Loucy (cell line): ENCODE measurements at regions not wholly inside any gene's neighbourhood (a gene's known extent, or its start where the extent isn't known, plus 50 kb on each side); places are given as distances from the start of the nearest gene placed in this dataset.
"Not testable (repeated sequence)": the region's sequence is repeated elsewhere in the genome, so short reads cannot be mapped to it uniquely, and the experiment has no call there.

Source experiments
- H2AFZ ChIP-seq: fragments of 200-600 bp; sonication (generic); 2 replicates; pipeline ENCODE4 v1.6.0; 2016; ENCODE audit warnings: antibody characterized with exemption, mild to moderate bottlenecking, low read length, moderate library complexity
- H3F3A ChIP-seq: fragments of 200-600 bp; 2 replicates; pipeline ENCODE4 v1.6.0; 2016; ENCODE audit warnings: antibody characterized with exemption, low read depth, mild to moderate bottlenecking
- H3K27me3 ChIP-seq: fragments of 200-600 bp; sonication (generic); 2 replicates; pipeline ENCODE4 v1.6.1; 2014; ENCODE audit warnings: low read length, mild to moderate bottlenecking; ENCODE audit not compliant: insufficient read depth, poor library complexity, severe bottlenecking
- H3K36me3 ChIP-seq: fragments of 200-600 bp; sonication (generic); 2 replicates; pipeline ENCODE4 v1.6.1; 2016; ENCODE audit warnings: low read length; ENCODE audit not compliant: insufficient read depth
- H3K4me1 ChIP-seq: fragments of 200-600 bp; sonication (generic); 2 replicates; pipeline ENCODE4 v1.5.1; 2014; ENCODE audit warnings: low read length, mild to moderate bottlenecking; ENCODE audit not compliant: insufficient read depth, poor library complexity, severe bottlenecking
- H3K4me2 ChIP-seq: fragments of 200-600 bp; sonication (generic); 2 replicates; pipeline ENCODE4 v1.6.0; 2014; ENCODE audit warnings: antibody characterized with exemption, low read length, low read depth, mild to moderate bottlenecking; ENCODE audit not compliant: poor library complexity, severe bottlenecking
- H3K4me3 ChIP-seq: fragments of 200-600 bp; sonication (generic); 2 replicates; pipeline ENCODE4 v1.5.1; 2014; ENCODE audit warnings: low read length, mild to moderate bottlenecking, mixed read lengths; ENCODE audit not compliant: poor library complexity, severe bottlenecking
- H3K79me2 ChIP-seq: fragments of 200-600 bp; sonication (generic); 2 replicates; pipeline ENCODE4 v1.6.1; 2014; ENCODE audit warnings: low read length; ENCODE audit not compliant: insufficient read depth
- H3K9ac ChIP-seq: fragments of 200-600 bp; sonication (generic); 2 replicates; pipeline ENCODE4 v1.6.0; 2014; ENCODE audit warnings: mild to moderate bottlenecking, low read depth, low read length, moderate library complexity; ENCODE audit not compliant: poor library complexity, severe bottlenecking
- H3K9me2 ChIP-seq: fragments of 200-600 bp; sonication (generic); replicated peaks from 2 replicates; pipeline ENCODE4 v1.6.1; 2016; ENCODE audit warnings: low read depth, low read length, mixed read lengths
- H3K9me3 ChIP-seq: fragments of 200-600 bp; sonication (generic); 2 replicates; pipeline ENCODE4 v1.6.1; 2014; ENCODE audit warnings: mild to moderate bottlenecking, antibody characterized with exemption, low read length, low read depth; ENCODE audit not compliant: insufficient read depth
- H4K20me1 ChIP-seq: fragments of 200-600 bp; sonication (generic); 2 replicates; pipeline ENCODE4 v1.6.0; 2014; ENCODE audit warnings: antibody characterized with exemption, low read length, mild to moderate bottlenecking; ENCODE audit not compliant: insufficient read depth, poor library complexity, severe bottlenecking
- CTCF ChIP-seq: fragments of 200-600 bp; sonication (generic); conservative IDR thresholded peaks from 2 replicates; pipeline ENCODE4 v1.5.1; 2014; ENCODE audit warnings: mild to moderate bottlenecking, antibody characterized with exemption, low read length
- EZH2phosphoT487 ChIP-seq: fragments of 200-600 bp; IDR thresholded peaks from 2 replicates; pipeline ENCODE4 v1.6.1; 2018; ENCODE audit warnings: antibody characterized with exemption, mild to moderate bottlenecking, moderate library complexity, borderline replicate concordance

GRCh38 chr2:75432761-75433361, 127.9 kb downstream of the EVA1A start:
- Histone ChIP-seq H3K9me3 (no peaks in the 10 kb centered on the region), H3K27me3 (no peaks in the 10 kb centered on the region), H3F3A (no peaks in the 10 kb centered on the region), H3K4me3 (no peak overlapping the region), H3K36me3 (no peaks in the 10 kb centered on the region), H3K79me2 (no peaks in the 10 kb centered on the region), H3K4me2 (peak overlapping the region; percentile 11), H3K9ac (no peak overlapping the region), H3K4me1 (peaks cover 37% of the 10 kb centered on the region), H4K20me1 (no peaks in the 10 kb centered on the region), H3K9me2 (no peaks in the 10 kb centered on the region), H2AFZ (peak overlapping the region; percentile 78)
- TF ChIP-seq CTCF (no peak), EZH2phosphoT487 (no peak)

GRCh38 chr2:75431763-75432162, 129.0 kb downstream of the EVA1A start:
- Histone ChIP-seq H2AFZ (peak overlapping the region; percentile 34; the same call in 1 of the 2 replicates), H3K9ac (no peak overlapping the region), H3F3A (no peaks in the 10 kb centered on the region), H3K9me2 (no peaks in the 10 kb centered on the region), H4K20me1 (no peaks in the 10 kb centered on the region), H3K4me2 (peak overlapping the region; percentile 20), H3K4me3 (no peak overlapping the region), H3K36me3 (no peaks in the 10 kb centered on the region), H3K79me2 (no peaks in the 10 kb centered on the region), H3K4me1 (peaks cover 37% of the 10 kb centered on the region), H3K9me3 (no peaks in the 10 kb centered on the region), H3K27me3 (no peaks in the 10 kb centered on the region)
- TF ChIP-seq EZH2phosphoT487 = no peak
- no peak for TF ChIP-seq CTCF

GRCh38 chr2:75431276-75431675, 129.5 kb downstream of the EVA1A start:
- Histone ChIP-seq H3K79me2 (no peaks in the 10 kb centered on the region), H4K20me1 (no peaks in the 10 kb centered on the region), H3K9me2 (no peaks in the 10 kb centered on the region), H3K36me3 (no peaks in the 10 kb centered on the region), H3K4me1 (peaks cover 37% of the 10 kb centered on the region), H3K9me3 (no peaks in the 10 kb centered on the region), H2AFZ (0 out of 2 replicates have a peak overlapping the region, but pooled peaks have one; percentile 34), H3K4me2 (peak overlapping the region; percentile 20), H3F3A (no peaks in the 10 kb centered on the region), H3K9ac (no peak overlapping the region), H3K4me3 (no peak overlapping the region), H3K27me3 (no peaks in the 10 kb centered on the region)
- TF ChIP-seq CTCF (no peak), EZH2phosphoT487 (no peak)

GRCh38 chr2:75430449-75430848, 130.3 kb downstream of the EVA1A start:
- H3K27me3 ChIP-seq, H3K36me3 ChIP-seq, H3K79me2 ChIP-seq, H4K20me1 ChIP-seq, H3K9me3 ChIP-seq, H2AFZ ChIP-seq, H3K9ac ChIP-seq, H3K4me2 ChIP-seq, H3K4me3 ChIP-seq, H3F3A ChIP-seq, H3K9me2 ChIP-seq: not testable (repeated sequence)
- peaks cover 37% of the 10 kb centered on the region for H3K4me1 ChIP-seq
